ENCODE measurements at regions not wholly inside any gene's neighbourhood (a gene's known extent, or its start where the extent isn't known, plus 50 kb on each side); places are given as distances from the start of the nearest gene placed in this dataset.

- DNase-seq, result no peak
Measured at GRCh38 chr5:30845194-30845593, 348.3 kb upstream of the CDH6 start.

GRCh38 chr5:30843541-30843940, 349.9 kb upstream of the CDH6 start:
- no peak for DNase-seq

GRCh38 chr5:30839956-30840355, 353.5 kb upstream of the CDH6 start:
- no peak for DNase-seq

- DNase-seq, result no peak
Measured at GRCh38 chr5:30838936-30839496, 354.5 kb upstream of the CDH6 start.

GRCh38 chr5:30832519-30832918, 361.0 kb upstream of the CDH6 start:
- DNase-seq, result no peak

GRCh38 chr5:30831605-30832004, 361.9 kb upstream of the CDH6 start:
- no peak for DNase-seq

- no peak for DNase-seq
Measured at GRCh38 chr5:30831123-30831522, 362.4 kb upstream of the CDH6 start.

- DNase-seq, result no peak
Measured at GRCh38 chr5:30811298-30811697, 382.2 kb upstream of the CDH6 start.

- DNase-seq, result no peak
Measured at GRCh38 chr5:30809933-30810332, 383.6 kb upstream of the CDH6 start.

- DNase-seq, result no peak
Measured at GRCh38 chr5:30808996-30809395, 384.5 kb upstream of the CDH6 start.

- no peak for DNase-seq
Measured at GRCh38 chr5:30804739-30805505, 388.6 kb upstream of the CDH6 start.

- DNase-seq, result no peak
Measured at GRCh38 chr5:30802961-30803705, 390.4 kb upstream of the CDH6 start.

- DNase-seq, result no peak
Measured at GRCh38 chr5:30781643-30782042, 411.8 kb upstream of the CDH6 start.

- DNase-seq, result no peak
Measured at GRCh38 chr5:30768056-30768690, 425.3 kb upstream of the CDH6 start.

- no peak for DNase-seq
Measured at GRCh38 chr5:30765706-30766105, 427.8 kb upstream of the CDH6 start.

GRCh38 chr5:30765227-30765626, 428.3 kb upstream of the CDH6 start:
- no peak for DNase-seq

- DNase-seq, result no peak
Measured at GRCh38 chr5:30764704-30765103, 428.8 kb upstream of the CDH6 start.

GRCh38 chr5:30759731-30760130, 433.8 kb upstream of the CDH6 start:
- no peak for DNase-seq

GRCh38 chr5:30752015-30752414, 441.5 kb upstream of the CDH6 start:
- no peak for DNase-seq

- DNase-seq, result no peak
Measured at GRCh38 chr5:30749971-30750370, 443.5 kb upstream of the CDH6 start.

- no peak for DNase-seq
Measured at GRCh38 chr5:30747412-30747811, 446.1 kb upstream of the CDH6 start.

GRCh38 chr5:30736669-30737068, 456.8 kb upstream of the CDH6 start:
- no peak for DNase-seq

GRCh38 chr5:30734118-30734517, 459.4 kb upstream of the CDH6 start:
- no peak for DNase-seq

GRCh38 chr5:30725073-30725472, 468.4 kb upstream of the CDH6 start:
- DNase-seq, result no peak

All from NK-92 treated with Interleukin-12 subunit alpha and Interleukin-12 subunit beta, amount 100 ng/mL, for 24 hours (cell line).